DMS153 (cell line): ENCODE measurements at regions not wholly inside any gene's neighbourhood (a gene's known extent, or its start where the extent isn't known, plus 50 kb on each side); places are given as distances from the start of the nearest gene placed in this dataset.
"Not testable (repeated sequence)": the region's sequence is repeated elsewhere in the genome, so short reads cannot be mapped to it uniquely, and the experiment has no call there.

Source experiments
- DNase-seq: peaks from one replicate; lab custom pipeline; 2025; lab: John Stamatoyannopoulos, UW

GRCh38 chr3:35849496-35849895, 210.2 kb downstream of the ARPP21 start:
- no peak for DNase-seq

- DNase-seq, result no peak
Measured at GRCh38 chr3:35849963-35850362, 210.6 kb downstream of the ARPP21 start.

- no peak for DNase-seq
Measured at GRCh38 chr3:35857004-35857403, 217.7 kb downstream of the ARPP21 start.

GRCh38 chr3:35862057-35862456, 222.7 kb downstream of the ARPP21 start:
- no peak for DNase-seq

- DNase-seq, result no peak
Measured at GRCh38 chr3:35864871-35865270, 225.5 kb downstream of the ARPP21 start.

GRCh38 chr3:35867791-35868190, 228.5 kb downstream of the ARPP21 start:
- DNase-seq, result no peak

GRCh38 chr3:35871009-35871408, 231.7 kb downstream of the ARPP21 start:
- DNase-seq, result no peak

- no peak for DNase-seq
Measured at GRCh38 chr3:35883929-35884328, 244.6 kb downstream of the ARPP21 start.

- DNase-seq, result no peak
Measured at GRCh38 chr3:35894735-35895134, 255.4 kb downstream of the ARPP21 start.

GRCh38 chr3:35899245-35899644, 259.9 kb downstream of the ARPP21 start:
- no peak for DNase-seq

GRCh38 chr3:35900079-35900478, 260.8 kb downstream of the ARPP21 start:
- no peak for DNase-seq

GRCh38 chr3:35908366-35909232, 269.3 kb downstream of the ARPP21 start:
- no peak for DNase-seq

GRCh38 chr3:35919160-35919559, 279.8 kb downstream of the ARPP21 start:
- DNase-seq, result no peak

GRCh38 chr3:35921718-35922117, 282.4 kb downstream of the ARPP21 start:
- DNase-seq, result no peak

- DNase-seq, result not testable (repeated sequence)
Measured at GRCh38 chr3:35924070-35924469, 284.7 kb downstream of the ARPP21 start.

- no peak for DNase-seq
Measured at GRCh38 chr3:35927441-35927840, 288.1 kb downstream of the ARPP21 start.

- DNase-seq, result no peak
Measured at GRCh38 chr3:35929158-35929557, 289.8 kb downstream of the ARPP21 start.

GRCh38 chr3:35931867-35932266, 292.5 kb downstream of the ARPP21 start:
- DNase-seq, result no peak

- no peak for DNase-seq
Measured at GRCh38 chr3:35932995-35933394, 293.7 kb downstream of the ARPP21 start.

GRCh38 chr3:35936571-35936970, 297.2 kb downstream of the ARPP21 start:
- DNase-seq, result no peak

- DNase-seq, result no peak
Measured at GRCh38 chr3:35944926-35945710, 305.8 kb downstream of the ARPP21 start.

- DNase-seq, result no peak
Measured at GRCh38 chr3:35946121-35946853, 307.0 kb downstream of the ARPP21 start.
